ENCODE measurements at regions not wholly inside any gene's neighbourhood (a gene's known extent, or its start where the extent isn't known, plus 50 kb on each side); places are given as distances from the start of the nearest gene placed in this dataset.
A peak's percentile ranks its signal among the peaks of the same experiment; 100 is the strongest.

DNA sequence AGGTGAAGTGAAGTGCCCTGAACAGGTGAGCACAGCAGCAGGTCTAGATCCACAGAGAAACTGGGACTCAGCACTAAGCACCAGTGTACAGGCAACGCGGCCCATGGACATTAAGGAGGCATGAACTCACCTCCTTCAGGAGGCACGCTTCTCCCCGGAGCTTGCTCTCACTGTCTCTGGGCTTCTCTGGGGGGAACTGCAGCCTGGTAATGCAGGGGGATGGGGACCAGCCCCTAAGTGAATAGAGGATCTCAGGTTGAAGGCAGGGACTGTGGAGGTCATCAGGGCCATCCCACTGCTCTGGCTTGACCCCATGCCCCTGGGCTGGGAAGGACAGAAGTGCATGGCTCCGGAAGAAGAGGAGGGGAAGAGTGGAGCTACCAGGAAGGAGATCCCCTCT lies 495.6 kb upstream of the B3GAT1 start:
- no peak overlapping the region for H3K27ac ChIP-seq (ENCODE audit: extremely low read depth, low read depth, low read length)
- CTCF ChIA-PET, result interaction anchor here (1.0 kb wide), 1 partner anchor 168 kb away, joined by 3 read pairs; no protein-coding TSS in a partner anchor
- H3K36me3 ChIP-seq (ENCODE audit: control insufficient read depth in 2 of 2, insufficient read depth in 1 of 2, low read length in 2 of 2), result no peaks in the 10 kb centered on the region
- no peak for TF ChIP-seq ZFP37 (tag by site-specific recombination; IDR thresholded peaks at IDR 0.05)
- TF ChIP-seq ZSCAN16 (tag by site-specific recombination; IDR thresholded peaks at IDR 0.05), result no peak
- TF ChIP-seq, protein P1, sequence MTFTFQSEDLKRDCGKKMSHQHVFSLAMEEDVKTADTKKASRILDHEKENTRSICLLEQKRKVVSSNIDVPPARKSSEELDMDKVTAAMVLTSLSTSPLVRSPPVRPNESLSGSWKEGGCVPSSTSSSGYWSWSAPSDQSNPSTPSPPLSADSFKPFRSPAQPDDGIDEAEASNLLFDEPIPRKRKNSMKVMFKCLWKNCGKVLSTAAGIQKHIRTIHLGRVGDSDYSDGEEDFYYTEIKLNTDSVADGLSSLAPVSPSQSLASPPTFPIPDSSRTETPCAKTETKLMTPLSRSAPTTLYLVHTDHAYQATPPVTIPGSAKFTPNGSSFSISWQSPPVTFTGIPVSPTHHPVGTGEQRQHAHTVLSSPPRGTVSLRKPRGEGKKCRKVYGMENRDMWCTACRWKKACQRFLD (tag by site-specific recombination; IDR thresholded peaks at IDR 0.05), result no peak
- no peak for TF ChIP-seq SALL2 (tag by site-specific recombination; IDR thresholded peaks at IDR 0.05; ENCODE audit: borderline replicate concordance)
- no peak for TF ChIP-seq ZBTB8A (tag by site-specific recombination; IDR thresholded peaks at IDR 0.05)
- TF ChIP-seq ZNF311 (tag by site-specific recombination; IDR thresholded peaks at IDR 0.05; ENCODE audit: borderline replicate concordance), result no peak
- TF ChIP-seq ZNF660 (tag by site-specific recombination; IDR thresholded peaks at IDR 0.05), result no peak
- H3K9me3 ChIP-seq (ENCODE audit: control insufficient read depth, insufficient read depth, low read depth, low read length), result no peaks in the 10 kb centered on the region
- 0 out of 2 replicates have a peak, but pooled peaks cover 2% of the 10 kb centered on the region for H3K4me1 ChIP-seq (ENCODE audit: control insufficient read depth, insufficient read depth, low read length)
- no peak overlapping the region for H3K4me3 ChIP-seq (ENCODE audit: low read depth, low read length)
- POLR2A ChIA-PET, result no interaction called here

DNA sequence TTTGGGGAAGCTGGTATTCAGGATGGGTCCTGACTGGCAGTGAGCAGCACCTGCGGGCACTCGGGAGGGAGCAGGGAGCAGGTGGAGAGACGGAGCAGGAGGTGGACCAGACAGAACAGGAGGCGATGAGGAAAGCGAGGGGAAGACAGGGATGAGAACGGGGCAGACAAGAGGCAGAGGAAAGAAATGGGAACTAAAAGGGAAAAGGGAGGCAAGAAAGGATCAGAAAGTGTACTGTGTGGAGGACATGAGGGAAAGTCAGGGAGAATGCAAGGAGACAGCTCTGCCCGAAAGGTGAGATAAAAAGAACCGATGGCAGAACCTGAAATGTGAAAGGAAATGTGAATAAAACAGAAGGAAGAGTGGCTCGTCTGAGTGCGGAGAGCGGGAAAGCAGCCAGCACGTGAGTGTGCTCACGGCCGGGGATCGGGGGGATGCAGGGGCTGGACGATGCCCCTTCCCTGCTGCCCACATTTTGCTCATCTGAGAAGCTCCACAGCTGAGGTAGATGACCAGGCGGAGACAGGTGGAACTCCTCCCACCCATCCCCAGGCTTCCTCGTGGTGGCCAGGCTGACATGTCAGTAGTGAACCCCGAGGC lies 494.4 kb upstream of the B3GAT1 start:
- CTCF ChIA-PET, result interaction anchor here (1.0 to 2.0 kb wide), 2 partner anchors 38 to 169 kb away, joined by 3 to 5 read pairs; no protein-coding TSS in a partner anchor
- TF ChIP-seq ZNF776 (tag by site-specific recombination; IDR thresholded peaks at IDR 0.05; ENCODE audit: borderline replicate concordance) (no peak), KLF10 (tag by site-specific recombination; IDR thresholded peaks at IDR 0.05) (no peak), ZNF707 (tag by site-specific recombination; IDR thresholded peaks at IDR 0.05) (no peak), ZNF426 (tag by site-specific recombination; IDR thresholded peaks at IDR 0.05) (no peak), ZNF473 (tag by site-specific recombination; IDR thresholded peaks at IDR 0.05) (no peak), PRDM1 (tag by site-specific recombination; IDR thresholded peaks at IDR 0.05) (peak; percentile 71; the same call in 1 of the 2 replicates)
- TF ChIP-seq, protein P2, sequence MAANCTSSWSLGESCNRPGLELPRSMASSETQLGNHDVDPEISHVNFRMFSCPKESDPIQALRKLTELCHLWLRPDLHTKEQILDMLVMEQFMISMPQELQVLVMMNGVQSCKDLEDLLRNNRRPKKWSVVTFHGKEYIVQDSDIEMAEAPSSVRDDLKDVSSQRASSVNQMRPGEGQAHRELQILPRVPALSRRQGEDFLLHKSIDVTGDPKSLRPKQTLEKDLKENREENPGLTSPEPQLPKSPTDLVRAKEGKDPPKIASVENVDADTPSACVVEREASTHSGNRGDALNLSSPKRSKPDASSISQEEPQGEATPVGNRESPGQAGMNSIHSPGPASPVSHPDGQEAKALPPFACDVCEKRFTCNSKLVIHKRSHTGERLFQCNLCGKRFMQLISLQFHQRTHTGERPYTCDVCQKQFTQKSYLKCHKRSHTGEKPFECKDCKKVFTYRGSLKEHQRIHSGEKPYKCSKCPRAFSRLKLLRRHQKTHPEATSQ (tag by site-specific recombination; IDR thresholded peaks at IDR 0.05), result no peak

GRCh38 chr11:134905928-134906327 lies 493.9 kb upstream of the B3GAT1 start:
- Histone ChIP-seq H3K4me3 (ENCODE audit: low read depth, low read length) (no peak overlapping the region), H3K4me1 (ENCODE audit: control insufficient read depth, insufficient read depth, low read length) (no peaks in the 10 kb centered on the region), H3K9me3 (ENCODE audit: control insufficient read depth, insufficient read depth, low read depth, low read length) (no peaks in the 10 kb centered on the region), H3K36me3 (ENCODE audit: control insufficient read depth in 2 of 2, insufficient read depth in 1 of 2, low read length in 2 of 2) (no peaks in the 10 kb centered on the region), H3K27ac (ENCODE audit: extremely low read depth, low read depth, low read length) (no peak overlapping the region)
- ChIA-PET POLR2A (no interaction called here), CTCF (interaction anchor here (2.0 kb wide), 1 partner anchor 37 kb away, joined by 5 read pairs; no protein-coding TSS in a partner anchor)
- TF ChIP-seq SP7 (tag by site-specific recombination; IDR thresholded peaks at IDR 0.05) (0 out of 2 replicates have a peak, but pooled peaks have one; percentile 32), GLIS2 (tag by site-specific recombination; IDR thresholded peaks at IDR 0.05) (peak; percentile 27; the same call in 1 of the 2 replicates), ZFHX2 (tag by site-specific recombination; conservative IDR thresholded peaks at IDR 0.05) (peak; percentile 68), EGR2 (tag by site-specific recombination; IDR thresholded peaks at IDR 0.05; ENCODE audit: low read depth) (0 out of 2 replicates have a peak, but pooled peaks have one; percentile 40), FEZF1 (tag by site-specific recombination; IDR thresholded peaks at IDR 0.05) (peak; percentile 25; the same call in 1 of the 2 replicates), ZNF549 (tag by site-specific recombination; IDR thresholded peaks at IDR 0.05) (no peak), GLIS1 (tag by site-specific recombination; IDR thresholded peaks at IDR 0.05) (peak; percentile 92), TCF7L2 (IDR thresholded peaks at IDR 0.05; ENCODE audit: borderline replicate concordance, low read depth, low read length) (no peak), ZNF692 (tag by site-specific recombination; IDR thresholded peaks at IDR 0.05) (0 out of 2 replicates have a peak, but pooled peaks have one; percentile 23), ZNF449 (tag by site-specific recombination; IDR thresholded peaks at IDR 0.05) (no peak), ZIC2 (tag by site-specific recombination; IDR thresholded peaks at IDR 0.05) (peak; percentile 96)
- TF ChIP-seq, protein P3, sequence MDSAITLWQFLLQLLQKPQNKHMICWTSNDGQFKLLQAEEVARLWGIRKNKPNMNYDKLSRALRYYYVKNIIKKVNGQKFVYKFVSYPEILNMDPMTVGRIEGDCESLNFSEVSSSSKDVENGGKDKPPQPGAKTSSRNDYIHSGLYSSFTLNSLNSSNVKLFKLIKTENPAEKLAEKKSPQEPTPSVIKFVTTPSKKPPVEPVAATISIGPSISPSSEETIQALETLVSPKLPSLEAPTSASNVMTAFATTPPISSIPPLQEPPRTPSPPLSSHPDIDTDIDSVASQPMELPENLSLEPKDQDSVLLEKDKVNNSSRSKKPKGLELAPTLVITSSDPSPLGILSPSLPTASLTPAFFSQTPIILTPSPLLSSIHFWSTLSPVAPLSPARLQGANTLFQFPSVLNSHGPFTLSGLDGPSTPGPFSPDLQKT (IDR thresholded peaks at IDR 0.05; ENCODE audit: borderline replicate concordance, low read depth, low read length), result no peak

More for the DNA sequence above, 494.4 kb upstream of the B3GAT1 start:
- Histone ChIP-seq H3K9me3 (ENCODE audit: control insufficient read depth, insufficient read depth, low read depth, low read length) (no peaks in the 10 kb centered on the region), H3K36me3 (ENCODE audit: control insufficient read depth in 2 of 2, insufficient read depth in 1 of 2, low read length in 2 of 2) (no peaks in the 10 kb centered on the region), H3K27ac (ENCODE audit: extremely low read depth, low read depth, low read length) (no peak overlapping the region), H3K4me3 (ENCODE audit: low read depth, low read length) (no peak overlapping the region), H3K4me1 (ENCODE audit: control insufficient read depth, insufficient read depth, low read length) (no peaks in the 10 kb centered on the region)
- POLR2A ChIA-PET, result no interaction called here

Data from HEK293 (cell line).